Esophagus mucosa (tissue), 1 donor: ENCODE measurements at regions not wholly inside any gene's neighbourhood (a gene's known extent, or its start where the extent isn't known, plus 50 kb on each side); places are given as distances from the start of the nearest gene placed in this dataset.

Source experiments
- ATAC-seq: fragments of 200-7000 bp; cut with Tn5 transposase; one replicate; pipeline ENCODE4 v1.9.1; 2020
- donor health status: DM: yes; HTN: yes; CAD: no.

- no peak for ATAC-seq
Observed at GRCh38 chr20:11048739-11049138, 374.9 kb upstream of the JAG1 start.

GRCh38 chr20:11050350-11050749 lies 376.6 kb upstream of the JAG1 start:
- no peak for ATAC-seq

- no peak for ATAC-seq
Observed at GRCh38 chr20:11051136-11051535, 377.3 kb upstream of the JAG1 start.

GRCh38 chr20:11053310-11053709 lies 379.5 kb upstream of the JAG1 start:
- no peak for ATAC-seq

GRCh38 chr20:11054266-11054993 lies 380.6 kb upstream of the JAG1 start:
- no peak for ATAC-seq

- ATAC-seq = no peak
Observed at GRCh38 chr20:11056414-11056813, 382.6 kb upstream of the JAG1 start.

- ATAC-seq = no peak
Observed at GRCh38 chr20:11057624-11058023, 383.8 kb upstream of the JAG1 start.

GRCh38 chr20:11059659-11060058 lies 385.9 kb upstream of the JAG1 start:
- ATAC-seq = no peak

- ATAC-seq = no peak
Observed at GRCh38 chr20:11060423-11061185, 386.8 kb upstream of the JAG1 start.

- ATAC-seq = no peak
Observed at GRCh38 chr20:11063444-11063843, 389.6 kb upstream of the JAG1 start.

GRCh38 chr20:11064946-11065345 lies 391.1 kb upstream of the JAG1 start:
- ATAC-seq = no peak

- ATAC-seq = no peak
Observed at GRCh38 chr20:11067359-11067758, 393.6 kb upstream of the JAG1 start.

GRCh38 chr20:11072982-11073381 lies 399.2 kb upstream of the JAG1 start:
- ATAC-seq = no peak

GRCh38 chr20:11076434-11077105 lies 402.8 kb upstream of the JAG1 start:
- ATAC-seq = no peak

GRCh38 chr20:11077226-11077625 lies 403.4 kb upstream of the JAG1 start:
- no peak for ATAC-seq

- no peak for ATAC-seq
Observed at GRCh38 chr20:11080010-11080409, 406.2 kb upstream of the JAG1 start.

GRCh38 chr20:11080781-11081377 lies 407.1 kb upstream of the JAG1 start:
- no peak for ATAC-seq

GRCh38 chr20:11083841-11084240 lies 410.0 kb upstream of the JAG1 start:
- ATAC-seq = no peak

- ATAC-seq = no peak
Observed at GRCh38 chr20:11084508-11084907, 410.7 kb upstream of the JAG1 start.

- ATAC-seq = no peak
Observed at GRCh38 chr20:11086970-11087369, 413.2 kb upstream of the JAG1 start.

- no peak for ATAC-seq
Observed at GRCh38 chr20:11090751-11091150, 417.0 kb upstream of the JAG1 start.

- ATAC-seq = no peak
Observed at GRCh38 chr20:11091511-11091910, 417.7 kb upstream of the JAG1 start.

GRCh38 chr20:11092151-11092550 lies 418.4 kb upstream of the JAG1 start:
- no peak for ATAC-seq
